ENCODE measurements at regions not wholly inside any gene's neighbourhood (a gene's known extent, or its start where the extent isn't known, plus 50 kb on each side); places are given as distances from the start of the nearest gene placed in this dataset.

GRCh38 chr18:56256659-56257058, 381.7 kb downstream of the TXNL1 start:
- H3K4me3 ChIP-seq (replicated peaks in 1 of 4; ENCODE audit: control extremely low read depth in 1 of 4, insufficient read depth in 1 of 4, low read depth in 3 of 4, low read length in 4 of 4) = no peak overlapping the region
- TF ChIP-seq, protein P1, sequence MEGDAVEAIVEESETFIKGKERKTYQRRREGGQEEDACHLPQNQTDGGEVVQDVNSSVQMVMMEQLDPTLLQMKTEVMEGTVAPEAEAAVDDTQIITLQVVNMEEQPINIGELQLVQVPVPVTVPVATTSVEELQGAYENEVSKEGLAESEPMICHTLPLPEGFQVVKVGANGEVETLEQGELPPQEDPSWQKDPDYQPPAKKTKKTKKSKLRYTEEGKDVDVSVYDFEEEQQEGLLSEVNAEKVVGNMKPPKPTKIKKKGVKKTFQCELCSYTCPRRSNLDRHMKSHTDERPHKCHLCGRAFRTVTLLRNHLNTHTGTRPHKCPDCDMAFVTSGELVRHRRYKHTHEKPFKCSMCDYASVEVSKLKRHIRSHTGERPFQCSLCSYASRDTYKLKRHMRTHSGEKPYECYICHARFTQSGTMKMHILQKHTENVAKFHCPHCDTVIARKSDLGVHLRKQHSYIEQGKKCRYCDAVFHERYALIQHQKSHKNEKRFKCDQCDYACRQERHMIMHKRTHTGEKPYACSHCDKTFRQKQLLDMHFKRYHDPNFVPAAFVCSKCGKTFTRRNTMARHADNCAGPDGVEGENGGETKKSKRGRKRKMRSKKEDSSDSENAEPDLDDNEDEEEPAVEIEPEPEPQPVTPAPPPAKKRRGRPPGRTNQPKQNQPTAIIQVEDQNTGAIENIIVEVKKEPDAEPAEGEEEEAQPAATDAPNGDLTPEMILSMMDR (conservative IDR thresholded peaks at IDR 0.05 in 1 of 2, IDR thresholded peaks at IDR 0.05 in 1 of 2; ENCODE audit: low read depth in 1 of 2, low read length in 2 of 2) = no peak
- TF ChIP-seq EZH2 (IDR thresholded peaks at IDR 0.05; ENCODE audit: low read length, missing control alignments) = no peak
- no peak overlapping the region for H2AFZ ChIP-seq (ENCODE audit: low read length)
- H3K36me3 ChIP-seq (ENCODE audit: control insufficient read depth, insufficient read depth, low read length) = no peaks in the 10 kb centered on the region
- H3K4me1 ChIP-seq (ENCODE audit: control insufficient read depth, extremely low read depth, insufficient read depth, low read length) = peaks cover 4% of the 10 kb centered on the region
- no peak for DNase-seq (ENCODE audit: low read depth in 2 of 2)
- no peaks in the 10 kb centered on the region for H3K27me3 ChIP-seq (ENCODE audit: control insufficient read depth, insufficient read depth, low read length)
- no peaks in the 10 kb centered on the region for H3K79me2 ChIP-seq (ENCODE audit: control insufficient read depth, insufficient read depth, low read length)
- H3K4me2 ChIP-seq (ENCODE audit: extremely low read depth, insufficient read depth, low read length) = no peak overlapping the region
- no peak overlapping the region for H3K9ac ChIP-seq (ENCODE audit: insufficient read depth, low read length)
- no peak overlapping the region for H3K27ac ChIP-seq (ENCODE audit: insufficient read depth, low read length)
- no peaks in the 10 kb centered on the region for H4K20me1 ChIP-seq (ENCODE audit: control insufficient read depth, extremely low read depth, insufficient read depth, low read length)
- H3K9me3 ChIP-seq (ENCODE audit: control insufficient read depth, insufficient read depth, low read depth, low read length) = no peaks in the 10 kb centered on the region

DNA sequence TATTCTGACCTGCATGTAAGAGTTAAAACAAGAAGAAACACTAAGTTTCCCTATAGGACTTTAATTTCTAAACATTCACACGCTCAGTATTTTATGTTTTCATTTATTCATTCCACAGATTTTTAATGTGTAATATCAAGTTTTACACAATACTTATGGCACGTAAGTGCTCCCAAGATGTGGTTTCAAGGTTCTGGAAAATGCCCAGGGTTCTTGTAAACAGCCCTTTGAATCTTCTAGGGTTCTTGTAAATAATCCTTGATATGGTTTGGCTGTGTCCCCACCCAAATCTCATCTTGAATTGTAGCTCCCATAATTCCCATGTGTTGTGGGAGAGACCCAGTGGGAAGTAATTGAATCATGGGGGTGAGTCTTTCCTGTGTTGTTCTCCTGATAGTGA, 383.0 kb downstream of the TXNL1 start:
- Histone ChIP-seq H4K20me1 (ENCODE audit: control insufficient read depth, extremely low read depth, insufficient read depth, low read length) (no peaks in the 10 kb centered on the region), H3K9ac (ENCODE audit: insufficient read depth, low read length) (no peak overlapping the region), H3K4me3 (replicated peaks in 1 of 4; ENCODE audit: control extremely low read depth in 1 of 4, insufficient read depth in 1 of 4, low read depth in 3 of 4, low read length in 4 of 4) (no peak overlapping the region), H3K4me1 (ENCODE audit: control insufficient read depth, extremely low read depth, insufficient read depth, low read length) (peaks cover 4% of the 10 kb centered on the region), H3K27ac (ENCODE audit: insufficient read depth, low read length) (no peak overlapping the region), H3K27me3 (ENCODE audit: control insufficient read depth, insufficient read depth, low read length) (no peaks in the 10 kb centered on the region), H3K79me2 (ENCODE audit: control insufficient read depth, insufficient read depth, low read length) (no peaks in the 10 kb centered on the region), H3K4me2 (ENCODE audit: extremely low read depth, insufficient read depth, low read length) (no peak overlapping the region), H3K9me3 (ENCODE audit: control insufficient read depth, insufficient read depth, low read depth, low read length) (no peaks in the 10 kb centered on the region), H3K36me3 (ENCODE audit: control insufficient read depth, insufficient read depth, low read length) (no peaks in the 10 kb centered on the region), H2AFZ (ENCODE audit: low read length) (no peak overlapping the region)
- DNase-seq (ENCODE audit: low read depth in 2 of 2) = peak; percentile 43 to 54
- TF ChIP-seq, protein P1 (conservative IDR thresholded peaks at IDR 0.05 in 1 of 2, IDR thresholded peaks at IDR 0.05 in 1 of 2; ENCODE audit: low read depth in 1 of 2, low read length in 2 of 2) = no peak
- no peak for TF ChIP-seq EZH2 (IDR thresholded peaks at IDR 0.05; ENCODE audit: low read length, missing control alignments)

- no peaks in the 10 kb centered on the region for H3K79me2 ChIP-seq (ENCODE audit: control insufficient read depth, insufficient read depth, low read length)
- H3K27ac ChIP-seq (ENCODE audit: insufficient read depth, low read length) = no peak overlapping the region
- no peak for DNase-seq (ENCODE audit: low read depth in 2 of 2)
- H3K9ac ChIP-seq (ENCODE audit: insufficient read depth, low read length) = no peak overlapping the region
- H3K4me1 ChIP-seq (ENCODE audit: control insufficient read depth, extremely low read depth, insufficient read depth, low read length) = peaks cover 4% of the 10 kb centered on the region
- no peaks in the 10 kb centered on the region for H3K36me3 ChIP-seq (ENCODE audit: control insufficient read depth, insufficient read depth, low read length)
- H3K27me3 ChIP-seq (ENCODE audit: control insufficient read depth, insufficient read depth, low read length) = no peaks in the 10 kb centered on the region
- no peak overlapping the region for H3K4me2 ChIP-seq (ENCODE audit: extremely low read depth, insufficient read depth, low read length)
- no peaks in the 10 kb centered on the region for H4K20me1 ChIP-seq (ENCODE audit: control insufficient read depth, extremely low read depth, insufficient read depth, low read length)
- H2AFZ ChIP-seq (ENCODE audit: low read length) = no peak overlapping the region
- no peak overlapping the region for H3K4me3 ChIP-seq (replicated peaks in 1 of 4; ENCODE audit: control extremely low read depth in 1 of 4, insufficient read depth in 1 of 4, low read depth in 3 of 4, low read length in 4 of 4)
- no peaks in the 10 kb centered on the region for H3K9me3 ChIP-seq (ENCODE audit: control insufficient read depth, insufficient read depth, low read depth, low read length)
- TF ChIP-seq, protein P1 (conservative IDR thresholded peaks at IDR 0.05 in 1 of 2, IDR thresholded peaks at IDR 0.05 in 1 of 2; ENCODE audit: low read depth in 1 of 2, low read length in 2 of 2) = no peak
- no peak for TF ChIP-seq EZH2 (IDR thresholded peaks at IDR 0.05; ENCODE audit: low read length, missing control alignments)
These were observed 385.9 kb downstream of the TXNL1 start for GRCh38 chr18:56252456-56252855.

Data from fibroblast of lung (primary cell).